GM11168 (cell line): ENCODE measurements at regions not wholly inside any gene's neighbourhood (a gene's known extent, or its start where the extent isn't known, plus 50 kb on each side); places are given as distances from the start of the nearest gene placed in this dataset.

Experiments
- in situ Hi-C: fragments of 300-500 bp; cut with MboI; formaldehyde crosslinking; loops from one replicate; pipeline ENCODE4 v1.12.0; 2022; ENCODE audit warnings: low sequenced_read_pairs; ENCODE audit not compliant: unreplicated experiment

- in situ Hi-C loops: no loop called here
Measured at GRCh38 chr4:113849771-113850170, 88.2 kb upstream of the CAMK2D start.

GRCh38 chr4:113847710-113848109 is 86.2 kb upstream of the CAMK2D start:
- in situ Hi-C loops: no loop called here

- in situ Hi-C loops: no loop called here
Measured at GRCh38 chr4:113846433-113846832, 84.9 kb upstream of the CAMK2D start.

- in situ Hi-C loops: no loop called here
Measured at GRCh38 chr4:113845138-113845537, 83.6 kb upstream of the CAMK2D start.

GRCh38 chr4:113844369-113844768 is 82.8 kb upstream of the CAMK2D start:
- in situ Hi-C loops: no loop called here

- in situ Hi-C loops: no loop called here
Measured at GRCh38 chr4:113840861-113841260, 79.3 kb upstream of the CAMK2D start.

- in situ Hi-C loops: no loop called here
Measured at GRCh38 chr4:113838460-113838859, 76.9 kb upstream of the CAMK2D start.

GRCh38 chr4:113837397-113837796 is 75.9 kb upstream of the CAMK2D start:
- in situ Hi-C loops: no loop called here

GRCh38 chr4:113835005-113835404 is 73.5 kb upstream of the CAMK2D start:
- in situ Hi-C loops: no loop called here

GRCh38 chr4:113834298-113834697 is 72.8 kb upstream of the CAMK2D start:
- in situ Hi-C loops: no loop called here

GRCh38 chr4:113832803-113833202 is 71.3 kb upstream of the CAMK2D start:
- in situ Hi-C loops: no loop called here

GRCh38 chr4:113831457-113831856 is 69.9 kb upstream of the CAMK2D start:
- in situ Hi-C loops: no loop called here

GRCh38 chr4:113828702-113829101 is 67.2 kb upstream of the CAMK2D start:
- in situ Hi-C loops: loop anchor here (5.0 kb wide), 1 partner anchor 41 kb away; no protein-coding TSS in a partner anchor

- in situ Hi-C loops: loop anchor here (5.0 kb wide), 1 partner anchor 40 kb away; no protein-coding TSS in a partner anchor
Measured at GRCh38 chr4:113827285-113827684, 65.7 kb upstream of the CAMK2D start.

GRCh38 chr4:113826421-113826820 is 64.9 kb upstream of the CAMK2D start:
- in situ Hi-C loops: loop anchor here (5.0 kb wide), 1 partner anchor 39 kb away; no protein-coding TSS in a partner anchor

- in situ Hi-C loops: loop anchor here (5.0 kb wide), 1 partner anchor 38 kb away; no protein-coding TSS in a partner anchor
Measured at GRCh38 chr4:113825272-113825671, 63.7 kb upstream of the CAMK2D start.

GRCh38 chr4:113824396-113824795 is 62.9 kb upstream of the CAMK2D start:
- in situ Hi-C loops: no loop called here

- in situ Hi-C loops: no loop called here
Measured at GRCh38 chr4:113823291-113823659, 61.7 kb upstream of the CAMK2D start.

GRCh38 chr4:113822555-113823290 is 61.2 kb upstream of the CAMK2D start:
- in situ Hi-C loops: no loop called here

GRCh38 chr4:113821856-113822255 is 60.3 kb upstream of the CAMK2D start:
- in situ Hi-C loops: no loop called here

- in situ Hi-C loops: no loop called here
Measured at GRCh38 chr4:113820108-113820507, 58.6 kb upstream of the CAMK2D start.

GRCh38 chr4:113815826-113816225 is 54.3 kb upstream of the CAMK2D start:
- in situ Hi-C loops: no loop called here
